ENCODE measurements at regions not wholly inside any gene's neighbourhood (a gene's known extent, or its start where the extent isn't known, plus 50 kb on each side); places are given as distances from the start of the nearest gene placed in this dataset.
"Not testable (repeated sequence)": the region's sequence is repeated elsewhere in the genome, so short reads cannot be mapped to it uniquely, and the experiment has no call there.

DNA sequence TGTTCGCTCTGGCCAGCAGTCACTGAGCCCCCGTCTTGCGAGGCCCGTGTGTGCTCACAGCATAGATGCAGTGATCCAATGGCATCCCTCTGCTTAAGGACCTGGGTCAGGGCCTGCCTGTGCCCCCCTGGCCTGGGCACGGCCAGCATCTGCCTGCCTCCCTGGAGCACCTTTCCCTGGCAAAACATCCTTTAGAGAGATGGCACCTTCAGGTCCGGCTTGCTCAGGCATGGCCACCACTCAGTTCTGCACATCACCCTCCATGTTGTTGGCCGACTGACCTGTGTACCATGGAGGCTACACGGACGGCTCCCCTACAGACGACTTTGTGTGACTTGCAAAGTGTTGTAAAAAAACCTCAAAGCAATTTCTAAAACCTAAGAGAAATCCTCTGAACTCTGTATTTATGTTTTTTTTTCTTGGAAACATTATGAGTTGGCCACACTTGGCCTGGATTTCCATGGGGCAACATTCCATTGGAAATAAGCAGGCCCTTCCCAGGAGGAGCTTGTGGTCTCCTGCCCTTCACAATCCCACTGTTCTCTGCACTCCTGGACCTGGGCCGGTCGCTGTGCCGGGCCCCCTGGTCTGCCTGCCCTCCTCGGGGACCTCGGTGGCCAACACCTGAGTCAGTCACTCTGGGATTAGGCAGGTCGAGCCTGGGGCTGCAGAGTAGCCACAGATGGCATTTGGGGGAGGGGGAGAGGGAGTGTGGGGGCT is 592.4 kb downstream of the TBC1D22A start:
- Histone ChIP-seq H3K36me3 (ENCODE audit: insufficient read depth, low read length) (no peaks in the 10 kb centered on the region), H3K27ac (ENCODE audit: low read length) (no peak overlapping the region)

DNA sequence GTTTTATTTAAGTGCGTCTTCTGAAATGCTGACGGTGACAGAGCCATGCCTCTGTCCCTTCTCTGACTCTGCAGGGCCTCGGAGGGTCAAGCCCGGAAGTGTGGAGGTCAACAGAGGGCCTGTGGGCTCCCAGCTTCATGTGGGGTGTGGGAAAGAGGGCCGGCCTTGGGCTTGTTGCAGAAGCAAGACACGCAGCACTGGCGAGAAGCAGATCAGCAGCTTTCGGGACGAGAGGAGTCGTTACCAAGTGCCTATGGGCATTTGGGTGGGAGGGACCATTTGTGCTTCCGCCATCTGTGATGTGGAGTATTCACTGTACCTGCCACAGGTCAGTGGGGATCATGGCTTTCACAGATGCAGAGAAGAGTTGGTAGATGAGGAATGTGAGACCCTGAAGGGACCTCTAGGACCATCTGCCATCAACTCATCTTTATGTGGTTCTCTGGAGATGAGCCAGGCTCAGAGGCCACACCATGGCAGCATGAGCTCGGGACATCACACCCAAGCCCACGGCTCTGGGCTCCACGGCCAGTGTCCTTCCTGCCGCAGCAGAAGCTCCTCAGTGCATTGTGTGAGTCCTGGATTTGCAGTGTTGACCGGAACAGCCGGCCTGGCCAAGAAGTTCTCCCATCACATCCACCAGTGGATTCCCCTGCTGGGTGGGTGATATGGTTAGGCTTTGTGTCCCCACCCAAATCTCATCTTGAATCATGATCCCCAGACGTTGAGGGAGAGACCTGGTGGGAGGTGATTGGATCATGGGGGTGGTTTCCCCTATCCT is 590.7 kb downstream of the TBC1D22A start:
- Histone ChIP-seq H3K4me2 (ENCODE audit: low read depth, low read length, poor library complexity, severe bottlenecking) (no peak overlapping the region), H3K9ac (ENCODE audit: low read length) (no peak overlapping the region), H3K36me3 (ENCODE audit: insufficient read depth, low read length) (no peaks in the 10 kb centered on the region), H4K20me1 (ENCODE audit: insufficient read depth, low read depth, low read length) (no peaks in the 10 kb centered on the region), H3K4me3 (ENCODE audit: low read length) (no peak overlapping the region), H3K27ac (ENCODE audit: low read length) (no peak overlapping the region), H3K9me2 (replicated peaks; ENCODE audit: insufficient read depth, low read length) (no peaks in the 10 kb centered on the region), H3K27me3 (ENCODE audit: low read length) (no peaks in the 10 kb centered on the region), H2AFZ (ENCODE audit: low read length) (no peak overlapping the region), H3K4me1 (ENCODE audit: low read length) (no peaks in the 10 kb centered on the region), H3K9me3 (ENCODE audit: low read length) (no peaks in the 10 kb centered on the region), H3K79me2 (ENCODE audit: low read length) (no peaks in the 10 kb centered on the region)
- DNase-seq, result no peak

More for the DNA sequence above, 592.4 kb downstream of the TBC1D22A start:
- Histone ChIP-seq H3K9ac (ENCODE audit: low read length) (no peak overlapping the region), H3K79me2 (ENCODE audit: low read length) (no peaks in the 10 kb centered on the region), H3K9me3 (ENCODE audit: low read length) (no peaks in the 10 kb centered on the region), H2AFZ (ENCODE audit: low read length) (no peak overlapping the region), H3K27me3 (ENCODE audit: low read length) (no peaks in the 10 kb centered on the region), H3K4me1 (ENCODE audit: low read length) (no peaks in the 10 kb centered on the region), H4K20me1 (ENCODE audit: insufficient read depth, low read depth, low read length) (no peaks in the 10 kb centered on the region), H3K4me3 (ENCODE audit: low read length) (no peak overlapping the region), H3K9me2 (replicated peaks; ENCODE audit: insufficient read depth, low read length) (no peaks in the 10 kb centered on the region), H3K4me2 (ENCODE audit: low read depth, low read length, poor library complexity, severe bottlenecking) (no peak overlapping the region)
- DNase-seq, result no peak

DNA sequence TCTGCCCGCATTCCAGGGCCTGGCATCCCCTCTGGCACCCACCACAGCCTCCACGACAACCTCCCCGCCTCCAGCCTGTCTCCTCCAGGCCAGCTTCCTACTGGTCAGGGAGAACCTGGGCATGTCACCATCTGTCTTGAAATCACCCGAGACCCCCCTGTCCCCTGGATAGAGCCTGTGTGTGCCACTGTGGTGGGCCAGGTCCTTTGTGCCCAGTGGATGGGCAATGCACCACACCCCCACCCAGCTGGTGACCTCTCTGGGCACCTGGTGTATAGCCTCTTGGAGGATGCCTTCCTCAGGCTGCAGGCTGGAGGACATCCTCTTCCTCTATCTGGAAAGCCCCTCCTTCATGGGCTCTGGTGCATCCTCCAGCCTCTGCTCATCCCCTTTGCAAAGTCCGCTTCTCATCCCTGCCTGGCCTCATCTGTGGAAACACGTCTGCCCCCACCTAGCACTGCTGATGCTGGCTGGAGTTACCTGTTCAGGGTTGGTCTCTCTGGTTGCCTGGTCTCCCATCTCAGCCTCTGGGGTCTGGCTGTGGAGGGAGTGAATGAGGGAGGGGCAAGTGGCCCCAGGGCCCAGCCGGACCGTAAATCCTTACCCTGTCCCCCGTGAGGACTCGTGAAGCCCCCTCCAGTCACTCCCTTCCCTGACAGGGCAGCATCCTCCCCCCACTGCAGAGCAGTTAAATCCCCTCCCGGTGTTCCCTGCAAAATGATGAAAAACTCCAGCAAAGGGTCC is 589.6 kb downstream of the TBC1D22A start:
- H3K27ac ChIP-seq (ENCODE audit: low read length), result no peak overlapping the region
- H3K4me3 ChIP-seq (ENCODE audit: low read length), result no peak overlapping the region
- no peak overlapping the region for H3K4me2 ChIP-seq (ENCODE audit: low read depth, low read length, poor library complexity, severe bottlenecking)
- no peak overlapping the region for H2AFZ ChIP-seq (ENCODE audit: low read length)
- no peaks in the 10 kb centered on the region for H3K27me3 ChIP-seq (ENCODE audit: low read length)
- H3K36me3 ChIP-seq (ENCODE audit: insufficient read depth, low read length), result no peaks in the 10 kb centered on the region
- H3K9me3 ChIP-seq (ENCODE audit: low read length), result no peaks in the 10 kb centered on the region
- H3K4me1 ChIP-seq (ENCODE audit: low read length), result no peaks in the 10 kb centered on the region
- H4K20me1 ChIP-seq (ENCODE audit: insufficient read depth, low read depth, low read length), result no peaks in the 10 kb centered on the region
- H3K9me2 ChIP-seq (replicated peaks; ENCODE audit: insufficient read depth, low read length), result no peaks in the 10 kb centered on the region
- DNase-seq, result no peak
- H3K79me2 ChIP-seq (ENCODE audit: low read length), result no peaks in the 10 kb centered on the region
- H3K9ac ChIP-seq (ENCODE audit: low read length), result no peak overlapping the region

DNA sequence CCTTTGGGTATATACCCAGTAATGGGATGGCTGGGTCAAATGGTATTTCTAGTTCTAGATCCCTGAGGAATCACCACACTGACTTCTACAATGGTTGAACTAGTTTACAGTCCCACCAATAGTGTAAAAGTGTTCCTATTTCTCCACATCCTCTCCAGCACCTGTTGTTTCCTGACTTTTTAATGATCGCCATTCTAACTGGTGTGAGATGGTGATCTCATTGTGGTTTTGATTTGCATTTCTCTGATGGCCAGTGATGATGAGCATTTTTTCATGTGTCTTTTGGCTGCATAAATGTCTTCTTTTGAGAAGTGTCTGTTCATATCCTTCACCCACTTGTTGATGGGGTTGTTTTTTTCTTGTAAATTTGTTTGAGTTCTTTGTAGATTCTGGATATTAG is 583.8 kb downstream of the TBC1D22A start:
- H3K4me2 ChIP-seq (ENCODE audit: low read depth, low read length, poor library complexity, severe bottlenecking); H3K79me2 ChIP-seq (ENCODE audit: low read length); H3K36me3 ChIP-seq (ENCODE audit: insufficient read depth, low read length); H3K9me2 ChIP-seq (replicated peaks; ENCODE audit: insufficient read depth, low read length); H2AFZ ChIP-seq (ENCODE audit: low read length); H3K4me3 ChIP-seq (ENCODE audit: low read length); H3K27ac ChIP-seq (ENCODE audit: low read length); H3K27me3 ChIP-seq (ENCODE audit: low read length); H3K9ac ChIP-seq (ENCODE audit: low read length); H4K20me1 ChIP-seq (ENCODE audit: insufficient read depth, low read depth, low read length); DNase-seq; H3K9me3 ChIP-seq (ENCODE audit: low read length); H3K4me1 ChIP-seq (ENCODE audit: low read length): not testable (repeated sequence)

DNA sequence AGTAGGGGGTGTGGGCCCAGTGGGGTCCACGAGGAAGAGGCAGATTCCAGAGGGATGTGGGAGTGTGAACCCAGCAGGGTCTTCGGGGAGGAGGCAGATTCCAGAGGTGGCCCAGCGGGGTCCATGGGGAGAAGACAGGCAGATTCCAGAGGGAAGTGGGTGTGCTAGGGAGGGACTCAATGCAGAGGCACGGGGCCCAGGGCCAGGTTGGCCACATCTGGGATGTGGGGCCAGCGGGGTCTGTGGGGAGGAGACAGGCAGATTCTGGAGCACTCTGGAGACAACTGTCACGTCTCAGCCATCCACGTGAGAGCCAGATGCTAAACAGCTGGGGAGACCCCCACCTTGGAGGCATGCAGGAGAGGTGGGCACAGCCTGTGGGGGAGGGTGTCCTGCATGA is 582.6 kb downstream of the TBC1D22A start:
- Histone ChIP-seq H3K36me3 (ENCODE audit: insufficient read depth, low read length) (no peaks in the 10 kb centered on the region), H3K79me2 (ENCODE audit: low read length) (no peaks in the 10 kb centered on the region), H3K4me3 (ENCODE audit: low read length) (no peak overlapping the region), H3K9me2 (replicated peaks; ENCODE audit: insufficient read depth, low read length) (no peaks in the 10 kb centered on the region), H3K27me3 (ENCODE audit: low read length) (no peaks in the 10 kb centered on the region), H4K20me1 (ENCODE audit: insufficient read depth, low read depth, low read length) (no peaks in the 10 kb centered on the region), H3K4me1 (ENCODE audit: low read length) (no peaks in the 10 kb centered on the region), H3K4me2 (ENCODE audit: low read depth, low read length, poor library complexity, severe bottlenecking) (no peak overlapping the region), H3K27ac (ENCODE audit: low read length) (no peak overlapping the region), H2AFZ (ENCODE audit: low read length) (no peak overlapping the region), H3K9me3 (ENCODE audit: low read length) (no peaks in the 10 kb centered on the region), H3K9ac (ENCODE audit: low read length) (no peak overlapping the region)
- DNase-seq, result no peak

DNA sequence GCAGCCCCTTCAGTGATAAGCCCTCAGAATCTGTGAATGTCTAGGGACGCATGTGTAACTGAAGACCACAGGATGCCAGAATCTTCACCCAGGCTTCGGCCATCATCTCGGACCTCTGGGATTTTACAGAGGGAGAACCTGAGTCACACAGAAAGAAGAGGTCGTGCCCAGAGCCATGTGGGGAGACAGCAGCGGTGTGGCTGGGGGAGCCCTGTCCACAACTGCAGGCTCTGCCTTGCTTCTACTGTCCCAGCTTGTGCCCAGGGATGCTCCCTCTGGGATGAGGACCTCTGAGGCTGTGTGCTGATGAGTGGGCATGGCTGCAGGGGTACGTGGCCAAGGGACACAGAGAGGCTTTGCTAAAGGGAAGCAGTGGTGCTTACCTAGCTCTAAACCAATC is 582.0 kb downstream of the TBC1D22A start:
- no peak for DNase-seq

DNA sequence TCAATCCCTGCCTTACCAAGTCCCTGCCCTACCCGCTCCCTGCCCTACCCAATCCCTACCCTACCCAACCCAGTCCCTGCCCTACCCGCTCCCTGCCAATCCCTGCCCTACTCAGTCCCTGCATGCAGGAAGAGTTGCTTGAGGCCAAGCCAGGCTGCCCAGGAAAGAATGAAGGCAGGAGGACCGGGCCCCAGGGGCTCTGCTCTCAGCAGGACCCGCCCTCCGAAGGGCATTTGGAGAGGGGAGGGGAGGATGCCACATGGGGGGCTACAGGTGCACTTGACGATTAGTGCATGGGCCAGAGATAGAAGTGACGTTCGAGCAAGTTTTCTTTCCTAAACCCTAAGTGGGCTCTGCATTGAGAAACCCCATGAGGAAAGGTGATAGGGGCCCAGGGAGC is 581.2 kb downstream of the TBC1D22A start:
- H3K79me2 ChIP-seq (ENCODE audit: low read length), result no peaks in the 10 kb centered on the region
- H4K20me1 ChIP-seq (ENCODE audit: insufficient read depth, low read depth, low read length), result no peaks in the 10 kb centered on the region
- H3K9me2 ChIP-seq (replicated peaks; ENCODE audit: insufficient read depth, low read length), result no peaks in the 10 kb centered on the region
- H3K27ac ChIP-seq (ENCODE audit: low read length), result no peak overlapping the region
- H3K27me3 ChIP-seq (ENCODE audit: low read length), result no peaks in the 10 kb centered on the region
- DNase-seq, result no peak
- no peaks in the 10 kb centered on the region for H3K4me1 ChIP-seq (ENCODE audit: low read length)
- H3K36me3 ChIP-seq (ENCODE audit: insufficient read depth, low read length), result no peaks in the 10 kb centered on the region
- no peak overlapping the region for H3K9ac ChIP-seq (ENCODE audit: low read length)
- no peak overlapping the region for H2AFZ ChIP-seq (ENCODE audit: low read length)
- H3K4me3 ChIP-seq (ENCODE audit: low read length), result no peak overlapping the region
- no peak overlapping the region for H3K4me2 ChIP-seq (ENCODE audit: low read depth, low read length, poor library complexity, severe bottlenecking)
- no peaks in the 10 kb centered on the region for H3K9me3 ChIP-seq (ENCODE audit: low read length)

More for the DNA sequence above, 582.0 kb downstream of the TBC1D22A start:
- Histone ChIP-seq H3K27ac (ENCODE audit: low read length) (no peak overlapping the region), H3K4me1 (ENCODE audit: low read length) (no peaks in the 10 kb centered on the region), H2AFZ (ENCODE audit: low read length) (no peak overlapping the region), H4K20me1 (ENCODE audit: insufficient read depth, low read depth, low read length) (no peaks in the 10 kb centered on the region), H3K9me2 (replicated peaks; ENCODE audit: insufficient read depth, low read length) (no peaks in the 10 kb centered on the region), H3K36me3 (ENCODE audit: insufficient read depth, low read length) (no peaks in the 10 kb centered on the region), H3K27me3 (ENCODE audit: low read length) (no peaks in the 10 kb centered on the region), H3K9ac (ENCODE audit: low read length) (no peak overlapping the region), H3K4me2 (ENCODE audit: low read depth, low read length, poor library complexity, severe bottlenecking) (no peak overlapping the region), H3K9me3 (ENCODE audit: low read length) (no peaks in the 10 kb centered on the region), H3K79me2 (ENCODE audit: low read length) (no peaks in the 10 kb centered on the region), H3K4me3 (ENCODE audit: low read length) (no peak overlapping the region)

DNA sequence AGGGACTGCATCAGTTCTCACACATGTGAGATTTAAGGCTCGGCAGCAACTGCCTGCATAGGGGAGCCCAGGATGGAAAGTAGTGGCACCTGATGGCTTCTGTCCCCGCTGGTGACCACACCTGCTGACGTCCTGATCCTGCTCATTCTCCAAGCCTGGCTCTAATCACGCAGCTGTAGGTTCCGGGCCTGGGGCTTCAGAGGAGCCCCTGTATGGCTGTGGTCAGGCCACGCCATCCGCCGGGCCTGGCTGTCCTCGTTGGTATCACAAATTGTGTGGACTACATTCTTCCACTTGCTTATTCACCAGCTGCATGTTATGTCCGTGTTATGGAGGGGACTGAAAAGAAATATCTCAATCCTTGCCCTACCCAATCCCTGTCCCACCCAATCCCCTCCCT is 580.0 kb downstream of the TBC1D22A start:
- no peaks in the 10 kb centered on the region for H3K79me2 ChIP-seq (ENCODE audit: low read length)
- H3K4me1 ChIP-seq (ENCODE audit: low read length), result no peaks in the 10 kb centered on the region
- H3K9me3 ChIP-seq (ENCODE audit: low read length), result no peaks in the 10 kb centered on the region
- H3K4me3 ChIP-seq (ENCODE audit: low read length), result no peak overlapping the region
- H4K20me1 ChIP-seq (ENCODE audit: insufficient read depth, low read depth, low read length), result no peaks in the 10 kb centered on the region
- no peak overlapping the region for H3K9ac ChIP-seq (ENCODE audit: low read length)
- no peak overlapping the region for H3K4me2 ChIP-seq (ENCODE audit: low read depth, low read length, poor library complexity, severe bottlenecking)
- no peaks in the 10 kb centered on the region for H3K27me3 ChIP-seq (ENCODE audit: low read length)
- no peak for DNase-seq
- no peak overlapping the region for H2AFZ ChIP-seq (ENCODE audit: low read length)
- no peaks in the 10 kb centered on the region for H3K9me2 ChIP-seq (replicated peaks; ENCODE audit: insufficient read depth, low read length)
- no peaks in the 10 kb centered on the region for H3K36me3 ChIP-seq (ENCODE audit: insufficient read depth, low read length)
- no peak overlapping the region for H3K27ac ChIP-seq (ENCODE audit: low read length)

Data from Karpas-422 (cell line).